ENCODE measurements at regions not wholly inside any gene's neighbourhood (a gene's known extent, or its start where the extent isn't known, plus 50 kb on each side); places are given as distances from the start of the nearest gene placed in this dataset.

DNA sequence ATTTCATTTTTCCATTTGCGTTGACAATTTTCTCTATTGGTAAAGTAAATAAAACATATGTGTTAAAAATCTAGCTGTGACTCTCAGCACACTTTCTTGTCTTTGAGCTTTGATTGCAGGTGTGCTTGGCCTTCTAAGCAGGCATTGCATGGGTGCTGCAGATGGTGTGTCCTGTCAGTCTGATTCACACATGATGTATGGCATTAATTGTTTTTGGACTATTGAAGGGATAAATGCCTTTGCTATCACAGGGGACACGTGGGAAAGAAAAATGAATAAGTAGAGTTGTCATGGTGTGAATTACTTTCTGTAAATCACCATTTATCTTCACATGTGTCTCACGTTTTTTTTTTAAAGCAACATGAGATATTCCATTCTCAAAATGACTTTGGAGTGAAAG, 211.3 kb upstream of the NAV3 start:
- no peak for DNase-seq

DNA sequence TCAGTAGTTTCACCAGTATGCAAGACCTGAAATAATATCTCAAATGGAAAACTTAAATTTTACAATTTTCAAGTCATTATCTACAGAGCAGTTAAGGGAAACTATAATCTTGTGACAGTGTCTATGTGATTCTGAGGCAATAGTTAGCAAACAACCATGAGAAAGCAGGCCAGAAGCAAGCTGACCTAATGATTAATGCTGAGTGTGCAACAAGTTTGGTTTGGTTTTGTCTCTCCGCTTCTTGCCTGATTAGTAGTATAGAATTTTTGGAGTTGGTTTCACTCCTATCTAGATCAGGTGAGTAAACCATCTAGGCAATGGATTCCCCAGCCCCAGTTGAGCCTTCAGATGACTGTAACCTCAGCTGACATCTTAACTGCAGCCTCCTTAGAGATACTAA, 212.9 kb upstream of the NAV3 start:
- DNase-seq: no peak

DNA sequence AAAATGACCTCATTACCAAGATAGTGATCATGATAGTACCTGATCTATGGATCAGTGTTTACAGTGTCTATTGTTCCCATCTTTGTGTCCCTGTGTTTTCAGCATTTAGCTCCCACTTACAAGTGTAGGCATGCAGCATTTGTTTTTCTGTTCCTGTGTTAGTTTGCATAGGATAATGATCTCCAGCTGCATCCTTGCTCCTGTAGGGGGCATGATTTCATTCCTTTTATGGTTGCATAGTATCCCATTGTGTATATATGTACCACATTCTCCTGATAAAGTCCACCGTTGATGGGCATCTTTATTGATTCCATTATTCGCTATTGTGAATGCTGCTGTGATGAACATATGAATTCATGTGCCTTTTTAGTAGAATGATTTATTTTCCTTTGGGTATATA, 215.4 kb upstream of the NAV3 start:
- DNase-seq: no peak

DNA sequence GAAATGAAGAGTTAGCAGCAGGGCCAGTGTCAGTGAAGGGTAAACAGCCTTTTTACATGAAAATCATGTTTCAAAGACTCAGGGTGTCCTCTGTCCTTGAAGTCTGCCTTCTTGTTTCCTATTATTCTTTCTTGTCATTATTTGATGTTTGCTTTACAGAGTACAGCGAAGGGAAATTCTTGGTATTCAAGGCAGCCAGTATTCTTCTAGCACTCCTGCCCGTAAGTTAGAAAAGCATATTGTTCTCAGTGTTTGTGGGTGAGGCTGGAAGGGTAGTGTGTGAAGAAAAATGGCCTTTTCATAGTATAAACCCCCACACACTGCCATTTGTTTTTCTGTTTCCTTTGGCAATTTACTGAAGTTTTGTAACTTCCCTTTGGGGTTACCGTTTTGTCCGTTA, 217.3 kb upstream of the NAV3 start:
- no peak for DNase-seq

DNA sequence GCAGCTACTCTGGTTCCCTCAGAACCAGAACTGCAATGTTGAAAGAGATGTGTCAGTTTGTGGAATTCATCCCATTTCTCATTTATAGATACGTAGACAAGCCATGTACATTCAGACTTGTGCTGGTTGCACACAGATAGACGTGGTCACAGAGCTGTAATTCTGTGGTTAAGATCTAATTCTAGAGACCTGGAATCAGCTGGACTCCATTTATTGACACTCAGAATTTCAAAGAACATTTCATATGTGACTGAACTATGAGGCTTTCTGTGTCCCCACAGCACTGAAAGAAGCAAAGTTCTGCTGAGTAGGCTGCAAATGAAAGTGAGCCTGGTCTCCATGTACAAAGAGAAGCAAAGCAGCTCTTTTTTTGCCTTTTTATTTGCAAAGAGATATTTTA, 220.2 kb upstream of the NAV3 start:
- no peak for DNase-seq

DNA sequence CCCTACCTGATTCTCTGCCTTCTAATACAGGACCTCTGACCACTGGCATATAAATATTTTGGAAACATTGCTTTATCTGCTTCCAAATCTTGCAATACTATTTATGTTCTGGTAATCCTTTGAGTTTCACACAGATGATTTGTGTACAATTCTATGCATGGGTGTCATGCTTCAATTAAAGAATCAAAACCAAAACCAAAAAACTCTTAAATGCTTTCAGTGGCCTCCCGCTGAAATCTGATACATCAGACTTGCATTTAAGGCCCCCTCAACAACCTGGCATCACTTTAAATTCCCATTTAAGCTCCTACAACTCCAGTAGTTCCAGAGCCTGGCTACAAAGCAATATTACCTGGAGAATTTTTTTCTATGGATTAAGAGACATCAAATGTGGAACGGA, 221.7 kb upstream of the NAV3 start:
- no peak for DNase-seq

DNA sequence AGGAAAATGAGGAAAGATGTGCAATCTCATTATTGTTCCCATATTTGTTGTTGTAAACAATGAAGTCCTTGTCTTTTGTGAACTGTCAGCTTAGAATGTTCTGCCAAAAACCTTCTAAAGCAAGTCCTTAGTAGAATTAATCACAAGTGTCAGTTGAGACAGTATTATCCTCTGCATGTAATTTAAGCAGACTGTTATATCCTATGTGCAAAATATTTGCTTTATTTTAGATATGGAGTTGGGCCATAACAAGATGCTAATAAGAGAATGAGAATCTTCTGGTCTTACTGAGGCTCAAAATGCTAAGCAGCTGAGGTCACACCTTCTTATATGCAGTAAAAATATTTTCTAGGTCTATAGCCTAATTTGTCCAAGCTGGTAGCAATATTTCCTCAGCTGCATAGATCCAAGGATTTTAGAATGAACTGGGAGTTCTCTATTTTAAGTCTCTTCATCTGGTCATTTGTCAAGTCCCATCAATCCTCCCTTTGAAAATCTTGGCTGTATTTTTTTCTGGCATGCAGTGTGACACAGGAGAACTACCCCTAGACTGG, 222.3 kb upstream of the NAV3 start:
- no peak for DNase-seq

DNA sequence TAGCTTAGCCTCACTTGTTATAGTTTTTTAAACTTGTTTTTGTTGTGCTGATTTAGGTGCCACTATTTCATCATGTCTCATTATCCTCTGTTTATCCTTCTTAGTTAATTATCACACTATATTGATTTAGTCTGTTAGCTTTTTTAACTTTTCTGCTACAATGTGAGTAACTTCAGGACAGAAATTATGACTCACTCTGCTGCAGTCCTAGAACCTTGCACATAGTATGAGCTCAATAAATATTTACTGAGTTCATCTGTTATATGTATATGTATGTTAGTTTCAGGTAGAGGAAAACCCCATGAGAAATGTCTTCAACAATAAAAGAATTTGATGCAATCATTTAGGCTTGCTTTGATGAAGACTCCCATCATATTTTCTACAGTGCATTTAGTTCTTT, 224.3 kb upstream of the NAV3 start:
- DNase-seq: no peak

DNA sequence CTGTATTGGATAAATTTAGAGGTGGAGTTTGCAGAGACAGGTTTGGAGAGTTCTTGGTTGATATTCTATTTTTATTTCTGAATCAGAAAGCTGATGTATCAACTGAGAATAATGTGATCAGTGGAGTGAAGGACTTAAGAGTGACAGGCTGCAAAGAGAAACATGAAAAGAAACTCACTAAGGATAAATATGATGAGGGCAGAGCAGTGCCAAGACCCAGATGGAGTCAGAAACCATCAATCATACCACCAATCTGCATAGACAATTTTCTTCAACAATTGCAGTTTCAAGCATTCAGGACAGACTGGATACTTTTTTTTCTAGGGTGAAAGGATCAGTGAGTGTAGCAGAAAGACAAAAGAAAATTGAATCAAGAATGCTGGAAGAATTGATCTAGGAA, 226.7 kb upstream of the NAV3 start:
- DNase-seq: no peak

DNA sequence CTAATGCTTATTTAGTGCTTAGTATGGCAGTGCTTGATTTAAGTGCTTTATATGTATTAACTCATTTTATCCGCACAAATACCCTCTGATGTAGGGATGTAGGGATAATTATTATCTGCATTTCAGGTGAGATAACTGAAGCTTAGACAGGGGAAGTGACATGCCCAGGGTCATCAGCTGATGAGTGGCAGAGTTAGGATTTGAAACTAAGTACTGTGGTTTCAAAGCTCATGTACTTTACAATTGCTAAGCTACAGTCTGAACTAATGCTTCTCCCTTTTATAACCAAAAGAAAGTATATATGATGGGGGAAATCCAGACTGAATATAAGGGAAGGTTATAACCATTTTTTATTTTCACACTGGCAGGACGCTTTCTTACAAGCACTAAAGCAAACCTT, 229.6 kb upstream of the NAV3 start:
- no peak for DNase-seq

DNA sequence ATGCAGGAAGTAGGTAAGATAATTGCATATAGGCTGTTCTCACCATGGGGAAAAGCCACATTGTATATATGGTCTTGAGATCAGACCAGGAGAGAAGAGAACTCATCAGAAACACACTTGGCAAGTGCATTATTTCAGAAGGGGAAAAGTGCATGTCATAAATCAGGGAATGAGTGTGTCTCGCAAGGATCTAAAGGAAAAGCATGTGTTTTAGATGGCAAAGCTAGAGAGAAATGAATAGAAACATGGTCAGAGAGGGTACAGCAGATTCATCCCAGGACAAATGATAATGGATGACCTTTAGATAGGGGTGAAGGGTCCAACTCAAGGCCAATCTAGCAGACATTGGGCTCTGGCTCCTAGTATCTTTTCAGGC, 230.2 kb upstream of the NAV3 start:
- no peak for DNase-seq

DNA sequence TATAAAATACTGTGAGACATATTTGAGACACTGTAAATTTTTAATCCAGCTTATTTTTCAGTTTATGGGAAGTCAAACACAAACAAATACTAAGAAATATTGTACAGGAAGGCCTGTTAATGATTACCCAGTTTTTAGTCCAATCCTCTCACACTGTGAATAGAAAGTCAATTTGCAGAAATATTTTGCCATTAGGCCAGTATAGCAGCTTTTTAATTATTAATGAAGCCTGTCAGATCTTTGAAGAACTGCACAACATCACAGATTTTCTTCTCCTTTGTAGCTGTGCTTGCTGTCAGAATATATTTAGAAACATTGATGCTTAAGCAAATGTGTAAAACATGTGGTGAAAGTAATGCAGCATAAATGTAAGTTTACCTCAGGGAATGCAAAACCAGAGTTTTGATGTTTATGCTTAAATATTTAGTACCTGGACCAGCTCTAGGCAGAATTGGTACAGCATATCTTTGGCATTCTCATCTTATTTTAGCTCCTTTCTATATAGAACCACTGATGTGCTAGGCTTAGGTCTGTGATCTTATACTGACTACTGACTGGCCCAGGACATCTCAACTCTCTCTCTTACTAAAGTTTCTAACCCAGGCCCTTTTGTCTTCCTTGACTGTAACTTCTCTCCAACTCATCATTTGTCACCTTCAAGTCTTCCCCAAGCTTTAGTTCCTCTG, 230.8 kb upstream of the NAV3 start:
- no peak for DNase-seq

DNA sequence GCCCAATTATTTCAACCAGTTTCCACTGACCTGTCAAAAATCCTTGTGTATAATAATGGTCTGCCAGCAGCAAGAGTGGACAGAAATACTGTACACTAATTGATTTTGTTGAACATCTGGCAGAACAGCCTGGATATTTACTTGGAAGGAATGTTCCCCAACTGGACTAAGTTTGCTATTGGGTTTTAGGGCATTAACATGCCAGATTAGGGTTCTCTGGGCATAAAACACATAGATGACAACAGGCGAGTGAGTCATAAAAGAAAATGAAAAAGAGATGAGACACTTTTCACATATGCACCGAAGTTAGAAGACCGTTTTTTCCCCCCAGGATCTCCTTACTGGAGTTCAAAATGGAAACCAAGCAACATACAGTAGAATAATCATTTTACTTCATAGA, 236.3 kb upstream of the NAV3 start:
- no peak for DNase-seq

DNA sequence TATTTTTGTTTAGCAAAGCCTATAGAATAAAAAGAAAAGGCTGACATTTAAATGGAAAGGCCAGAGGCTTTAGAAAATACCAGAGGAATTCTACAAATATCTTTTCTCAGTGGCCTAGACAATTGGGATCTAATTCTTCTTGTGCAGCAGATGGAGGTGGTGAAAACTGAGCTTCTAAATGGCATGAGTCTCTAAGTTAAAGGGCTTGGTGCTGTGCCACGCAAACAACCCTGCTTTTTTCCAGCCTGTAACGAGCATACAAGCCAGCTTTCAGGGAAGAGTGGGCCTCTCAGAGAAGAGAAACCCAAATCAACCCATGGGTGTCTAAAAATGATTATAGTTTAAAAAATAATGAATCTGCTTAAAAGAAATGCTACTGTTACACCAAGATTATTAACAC, 237.9 kb upstream of the NAV3 start:
- DNase-seq: no peak

DNA sequence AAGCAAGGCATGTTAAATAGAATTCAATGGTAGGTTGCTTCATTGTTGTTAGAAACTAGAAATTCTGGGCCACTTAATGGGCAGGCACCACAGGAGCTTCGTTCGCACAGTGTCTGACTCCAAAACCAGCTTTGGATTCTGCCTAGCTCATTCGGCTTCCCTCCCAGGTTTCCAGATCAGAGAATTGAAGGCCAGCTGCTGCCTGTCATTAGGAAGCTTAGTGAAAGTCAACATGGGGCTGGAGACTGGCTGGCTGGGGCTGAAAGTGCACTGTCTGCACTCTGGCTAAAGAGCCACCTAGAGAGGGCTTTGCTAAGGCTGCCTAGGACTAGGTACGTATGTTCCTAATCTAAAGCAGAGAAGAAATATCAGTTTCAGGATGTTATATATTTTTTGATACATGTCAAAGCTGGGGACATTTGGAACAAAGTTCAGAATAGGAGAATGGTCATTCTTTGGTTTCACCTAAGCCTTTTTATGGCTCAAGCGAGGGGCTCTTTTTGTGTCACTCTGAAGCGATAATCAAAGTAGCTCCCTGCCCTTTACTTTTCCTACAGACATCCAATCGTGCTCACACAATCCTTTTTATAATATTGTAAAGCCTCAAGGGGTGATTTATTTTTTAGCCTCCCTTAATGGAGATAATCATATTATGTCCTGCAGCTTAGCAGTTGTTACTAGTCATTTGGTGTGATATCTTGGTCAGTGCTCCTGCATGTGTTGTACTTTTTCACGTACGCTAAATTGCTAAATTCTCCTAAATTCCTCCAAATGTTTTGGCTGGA, 238.5 kb upstream of the NAV3 start:
- DNase-seq: peak; percentile 75

DNA sequence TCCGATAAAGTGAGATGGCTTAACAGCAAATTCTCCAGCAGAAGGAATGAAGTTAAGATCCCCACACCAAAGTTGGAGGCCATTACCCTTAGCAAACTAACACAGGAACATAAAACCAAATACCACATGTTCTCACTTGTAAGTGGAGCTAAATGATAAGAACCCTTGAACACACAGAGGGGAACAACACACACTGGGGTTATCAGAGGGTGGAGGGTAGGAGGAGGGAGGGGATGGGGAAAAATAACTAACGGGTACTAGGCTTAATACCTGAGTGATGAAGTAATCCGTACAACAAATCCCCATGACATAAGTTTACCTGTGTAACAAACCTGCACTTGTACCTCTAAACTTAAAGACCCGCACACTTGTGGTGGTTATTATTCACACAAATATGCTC, 240.4 kb upstream of the NAV3 start:
- no peak for DNase-seq

DNA sequence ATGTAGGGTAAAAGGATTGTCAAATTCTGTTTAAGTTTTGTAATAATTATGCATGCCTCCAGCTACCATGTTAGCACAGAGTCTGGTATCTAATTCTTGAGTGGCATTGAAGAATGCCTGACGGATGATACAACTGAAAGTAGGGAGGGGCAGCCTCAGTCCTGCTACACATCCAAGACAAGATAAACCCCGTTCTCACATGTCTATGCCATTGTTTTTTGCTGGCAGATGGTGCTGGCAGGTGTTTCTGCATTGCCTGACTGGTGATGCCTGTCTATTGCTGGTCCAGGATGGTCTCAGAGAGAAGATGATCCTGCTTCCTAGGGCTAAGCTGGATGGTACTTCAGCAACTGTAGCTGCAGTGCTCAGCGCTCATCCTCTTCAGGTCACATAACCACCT, 245.8 kb upstream of the NAV3 start:
- no peak for DNase-seq

DNA sequence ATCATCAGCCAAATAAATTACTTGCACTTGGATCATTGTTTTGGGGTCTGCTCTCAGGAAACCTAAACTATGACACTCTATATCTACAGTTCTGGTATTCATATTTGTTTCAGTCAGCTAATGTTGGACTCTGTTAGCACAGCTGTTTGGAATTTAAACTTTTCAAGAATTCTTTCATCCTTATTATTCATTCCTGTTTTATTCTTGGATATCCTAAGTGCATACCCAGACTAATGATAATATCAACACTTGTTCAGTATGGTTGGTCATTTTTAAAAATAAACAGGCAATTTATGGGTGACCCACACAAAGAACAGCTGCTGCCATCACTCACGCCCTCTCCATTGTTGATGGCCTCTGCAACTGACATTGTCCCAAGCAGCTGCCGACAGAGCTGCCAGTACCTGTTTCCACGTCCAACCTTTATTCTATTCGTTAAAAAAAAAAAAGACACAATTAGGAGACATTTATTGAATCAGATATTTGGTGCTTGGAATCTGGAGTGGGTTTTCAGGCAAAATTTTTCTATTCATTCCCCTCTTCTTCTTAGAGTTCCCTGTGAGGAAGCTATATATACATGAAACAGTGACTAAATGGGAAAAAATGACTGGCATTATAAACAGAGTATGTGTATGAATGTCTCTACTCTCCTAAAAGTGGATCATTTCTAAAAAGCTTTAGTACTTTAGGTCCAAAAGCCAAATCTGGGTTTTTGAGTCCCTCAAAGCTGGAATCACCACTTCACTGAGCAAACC, 252.1 kb upstream of the NAV3 start:
- no peak for DNase-seq

DNA sequence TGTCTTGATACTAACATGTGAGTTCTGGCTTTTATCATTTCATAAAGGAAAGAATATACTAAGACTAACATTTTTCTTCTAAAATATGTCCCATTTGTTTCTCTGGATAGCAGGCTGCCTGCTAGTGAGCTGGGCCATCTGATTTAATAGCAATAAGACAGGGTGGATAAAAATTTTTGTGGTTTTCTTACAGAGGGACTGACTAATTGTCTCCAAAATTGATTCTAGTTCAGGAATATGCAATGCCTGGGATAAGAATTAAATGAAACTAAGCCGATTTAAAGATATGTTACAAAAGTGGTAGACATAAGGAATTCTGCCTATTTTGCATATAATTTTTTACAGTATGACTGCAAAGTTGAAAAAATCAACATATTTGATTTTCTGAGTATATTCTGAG, 252.9 kb upstream of the NAV3 start:
- DNase-seq: no peak

DNA sequence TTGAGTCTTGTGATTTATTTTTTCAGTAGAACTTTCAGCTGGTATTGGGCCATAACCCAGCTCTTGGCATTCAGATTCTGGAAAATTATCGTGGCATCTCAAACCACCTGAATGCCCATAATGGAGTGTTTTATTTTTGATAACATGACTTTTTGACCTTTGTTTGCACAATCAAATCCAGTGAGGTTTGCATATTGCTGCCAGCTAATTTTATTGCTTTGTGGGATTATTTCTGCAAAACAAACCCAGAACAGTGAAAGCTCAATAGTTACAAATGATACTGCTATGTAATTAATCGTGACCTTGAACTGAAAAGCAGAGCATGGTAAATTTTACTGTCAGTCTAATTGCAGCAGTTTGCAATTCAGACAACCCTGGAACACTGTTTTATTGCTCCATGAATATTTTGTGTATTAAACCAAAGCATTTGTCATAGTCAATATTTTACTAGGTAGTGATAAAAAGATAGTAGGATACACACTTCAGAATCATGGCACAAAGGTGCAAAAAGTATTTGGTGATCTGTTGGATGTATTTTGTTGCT, 255.2 kb upstream of the NAV3 start:
- DNase-seq: no peak

DNA sequence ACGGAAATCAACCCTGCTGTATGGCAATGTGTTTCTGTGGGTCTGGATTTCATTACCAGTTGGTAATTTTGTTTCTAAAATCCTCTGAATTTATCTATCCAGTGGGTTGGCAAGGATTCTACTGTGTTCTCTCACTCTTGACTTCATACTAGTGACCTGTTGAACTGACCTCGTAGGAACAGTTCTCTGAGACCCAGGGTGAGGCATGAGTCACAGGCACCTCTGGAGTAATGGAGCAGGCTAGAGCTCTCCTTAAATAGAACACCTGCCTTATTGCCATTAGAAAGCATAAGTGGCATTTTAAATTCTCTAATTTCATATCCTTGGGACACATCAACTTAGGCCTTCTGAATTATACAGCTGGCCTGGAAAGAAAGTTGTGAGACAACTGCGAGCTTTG, 258.3 kb upstream of the NAV3 start:
- peak; percentile 20 for DNase-seq

DNA sequence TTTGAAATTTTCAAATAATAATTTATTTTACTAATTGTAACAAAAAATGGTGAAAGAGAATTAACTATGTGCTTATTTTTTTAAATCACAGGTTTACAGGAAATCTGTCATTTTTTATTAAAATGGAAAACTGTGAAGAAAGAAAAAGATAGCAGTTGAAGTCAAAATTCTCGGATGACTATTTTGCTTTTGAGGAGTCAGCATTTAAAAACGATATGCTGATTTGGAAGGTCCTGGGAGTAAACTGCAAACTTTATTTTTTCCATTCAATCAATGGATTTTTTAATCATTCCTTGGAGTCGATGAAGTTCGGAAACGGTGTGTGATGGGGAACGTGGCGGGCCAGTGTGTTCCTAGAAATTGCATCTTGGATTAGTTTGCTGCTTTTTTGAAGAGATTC, 258.9 kb upstream of the NAV3 start:
- no peak for DNase-seq

DNA sequence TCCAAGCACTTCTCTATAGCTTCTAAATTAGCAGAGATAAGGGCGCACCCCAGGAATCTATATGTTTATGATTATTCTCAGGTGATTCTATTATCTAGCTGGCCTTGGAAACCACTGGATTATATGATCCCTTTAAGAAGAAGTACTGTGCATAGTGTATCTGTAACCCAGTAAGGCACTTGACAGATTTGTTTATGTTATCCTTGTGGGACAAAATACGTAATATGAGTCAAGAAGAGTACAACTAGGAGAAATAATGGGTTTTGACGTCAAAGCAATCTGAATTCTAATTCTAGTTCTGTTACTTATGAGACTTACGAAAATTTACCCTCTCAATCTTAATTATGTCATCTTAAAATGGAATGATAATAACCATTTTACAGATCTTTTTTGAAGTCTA, 259.6 kb upstream of the NAV3 start:
- DNase-seq: no peak

DNA sequence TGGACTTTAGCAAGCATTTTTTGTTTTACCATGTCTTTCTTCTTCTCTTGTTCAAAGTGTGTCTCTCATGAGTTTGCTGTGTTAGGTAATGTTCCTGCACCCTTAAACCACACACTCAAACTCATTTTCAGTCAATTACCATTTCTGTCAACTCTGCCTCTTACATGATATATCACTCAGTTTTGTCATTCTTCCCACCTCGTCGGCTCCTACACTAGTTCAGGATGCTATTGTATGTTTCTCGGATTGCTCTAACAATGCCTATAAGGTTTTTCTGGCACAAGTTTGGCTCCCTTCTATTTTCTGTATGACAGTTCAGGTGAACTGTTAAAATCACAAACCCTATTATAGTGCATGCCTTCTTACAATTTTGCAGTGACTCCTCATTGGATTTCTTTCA, 260.8 kb upstream of the NAV3 start:
- no peak for DNase-seq
